PC-3 (cell line): ENCODE measurements at regions not wholly inside any gene's neighbourhood (a gene's known extent, or its start where the extent isn't known, plus 50 kb on each side); places are given as distances from the start of the nearest gene placed in this dataset.

Experiments used
- EZH2 ChIP-seq: fragments of 300-600 bp; sonication (generic); IDR thresholded peaks from one replicate; pipeline ENCODE4 v1.6.1; 2017; ENCODE audit warnings: antibody characterized with exemption, mild to moderate bottlenecking, low read length; ENCODE audit not compliant: unreplicated experiment
- TF ChIP-seq, protein P1 (sequence below): fragments of 300-600 bp; sonication (generic); conservative IDR thresholded peaks from 2 replicates; pipeline ENCODE4 v1.5.1; 2017; ENCODE audit warnings: antibody characterized with exemption, low read depth, mild to moderate bottlenecking, low read length

DNA sequence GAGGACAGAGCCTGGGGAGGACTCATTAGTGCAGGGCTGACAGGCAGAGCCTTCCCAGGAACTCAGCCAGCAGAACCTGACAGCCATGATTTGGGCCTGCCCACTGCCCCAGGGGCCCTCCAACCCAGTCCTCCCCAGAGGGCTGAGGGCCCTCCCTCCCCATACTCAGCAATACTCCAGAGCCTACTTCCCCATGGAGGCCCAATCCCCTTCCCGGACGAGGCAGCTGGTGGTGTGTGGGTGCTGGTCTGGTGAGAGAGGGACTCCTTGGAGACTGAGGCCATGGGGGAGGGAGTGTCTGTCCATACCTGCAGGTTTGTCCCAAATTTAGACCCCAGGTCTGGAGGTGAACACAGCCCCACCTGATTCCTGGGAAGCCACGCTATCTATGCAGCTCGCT lies 120.9 kb upstream of the MLN start:
- TF ChIP-seq, protein P1, sequence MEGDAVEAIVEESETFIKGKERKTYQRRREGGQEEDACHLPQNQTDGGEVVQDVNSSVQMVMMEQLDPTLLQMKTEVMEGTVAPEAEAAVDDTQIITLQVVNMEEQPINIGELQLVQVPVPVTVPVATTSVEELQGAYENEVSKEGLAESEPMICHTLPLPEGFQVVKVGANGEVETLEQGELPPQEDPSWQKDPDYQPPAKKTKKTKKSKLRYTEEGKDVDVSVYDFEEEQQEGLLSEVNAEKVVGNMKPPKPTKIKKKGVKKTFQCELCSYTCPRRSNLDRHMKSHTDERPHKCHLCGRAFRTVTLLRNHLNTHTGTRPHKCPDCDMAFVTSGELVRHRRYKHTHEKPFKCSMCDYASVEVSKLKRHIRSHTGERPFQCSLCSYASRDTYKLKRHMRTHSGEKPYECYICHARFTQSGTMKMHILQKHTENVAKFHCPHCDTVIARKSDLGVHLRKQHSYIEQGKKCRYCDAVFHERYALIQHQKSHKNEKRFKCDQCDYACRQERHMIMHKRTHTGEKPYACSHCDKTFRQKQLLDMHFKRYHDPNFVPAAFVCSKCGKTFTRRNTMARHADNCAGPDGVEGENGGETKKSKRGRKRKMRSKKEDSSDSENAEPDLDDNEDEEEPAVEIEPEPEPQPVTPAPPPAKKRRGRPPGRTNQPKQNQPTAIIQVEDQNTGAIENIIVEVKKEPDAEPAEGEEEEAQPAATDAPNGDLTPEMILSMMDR, result no peak
- no peak for TF ChIP-seq EZH2
